B cell (primary cell): ENCODE measurements at regions not wholly inside any gene's neighbourhood (a gene's known extent, or its start where the extent isn't known, plus 50 kb on each side); places are given as distances from the start of the nearest gene placed in this dataset.

Experiments used
- ATAC-seq: fragments of 200-7000 bp; cut with Tn5 transposase; one replicate; pipeline ENCODE4 v1.10.0; 2021; ENCODE audit warnings: low read depth, mild to moderate bottlenecking, moderate number of reproducible peaks, moderate library complexity
- CTCF ChIA-PET: fragments of 350-600 bp; sonication (Branson Sonifier 250); formaldehyde crosslinking; loops from one replicate; lab custom pipeline; 2021; ENCODE audit warnings: antibody characterized with exemption, inconsistent platforms; lab: Charles Lee
- POLR2A ChIA-PET: fragments of 350-600 bp; sonication (Branson Sonifier 250); formaldehyde crosslinking; loops from one replicate; lab custom pipeline; 2021; ENCODE audit warnings: antibody characterized with exemption; lab: Charles Lee
- DNase-seq: peaks from one replicate; pipeline ENCODE4 v3.0.0; 2013
- H2AFZ ChIP-seq: 2 replicates; pipeline ENCODE4 v1.6.1; 2012; ENCODE audit warnings: mild to moderate bottlenecking, low read depth, low read length; ENCODE audit not compliant: insufficient read depth, poor library complexity, severe bottlenecking
- H3K27ac ChIP-seq, 2 donors: 1 replicate in 1 of 2; 2 replicates in 1 of 2; pipeline ENCODE4 v1.5.1; 2012 to 2013; ENCODE audit warnings: low read length in 2 of 2, mild to moderate bottlenecking in 2 of 2, moderate library complexity in 1 of 2
- H3K27me3 ChIP-seq, 4 experiments: fragments of 200-600 bp in 1 of 4; sonication (generic) in 1 of 4; replicated peaks in 1 of 4; 1 replicate in 2 of 4; 2 replicates in 2 of 4; pipeline versions ENCODE4 v1.6.1 to v1.7.0; 2013 to 2016; ENCODE audit warnings: low read length in 3 of 4, mild to moderate bottlenecking in 2 of 4, mixed read lengths in 1 of 4, moderate library complexity in 1 of 4; ENCODE audit not compliant: insufficient read depth in 4 of 4, control insufficient read depth in 3 of 4; ENCODE audit errors: control extremely low read depth in 1 of 4
- H3K36me3 ChIP-seq, 2 experiments: replicated peaks in 1 of 2; 1 replicate in 1 of 2; 2 replicates in 1 of 2; pipeline versions ENCODE4 v1.6.1 to v1.7.1; 2013; ENCODE audit warnings: low read length in 1 of 2; ENCODE audit not compliant: insufficient read depth in 2 of 2, control insufficient read depth in 1 of 2; ENCODE audit errors: control extremely low read depth in 1 of 2, extremely low read depth in 1 of 2
- H3K4me1 ChIP-seq, 2 donors: fragments of 200-600 bp in 1 of 2; sonication (generic) in 1 of 2; 1 replicate in 1 of 2; 2 replicates in 1 of 2; pipeline versions ENCODE4 v1.5.1 to v1.6.1; 2013 to 2017; ENCODE audit warnings: low read length in 2 of 2; ENCODE audit not compliant: control insufficient read depth in 2 of 2, insufficient read depth in 2 of 2
- H3K4me2 ChIP-seq: replicated peaks from 2 replicates; pipeline ENCODE3; 2012; ENCODE audit warnings: mild to moderate bottlenecking, low read depth, low read length; ENCODE audit not compliant: poor library complexity, severe bottlenecking
- H3K4me3 ChIP-seq, 5 experiments: fragments of 200-600 bp in 1 of 5; sonication (generic) in 1 of 5; 1 replicate in 3 of 5; 2 replicates in 2 of 5; pipeline versions ENCODE4 v1.5.1 to v1.7.0; 2011 to 2016; ENCODE audit warnings: low read length in 4 of 5, mild to moderate bottlenecking in 4 of 5, low read depth in 2 of 5, control low read depth in 1 of 5, moderate library complexity in 1 of 5; ENCODE audit not compliant: insufficient read depth in 1 of 5; ENCODE audit errors: control extremely low read depth in 1 of 5, extremely low read depth in 1 of 5
- H3K79me2 ChIP-seq: fragments of 200-600 bp; sonication (generic); one replicate; pipeline ENCODE4 v1.6.0; 2016; ENCODE audit warnings: low read length; ENCODE audit not compliant: control insufficient read depth, insufficient read depth
- H3K9ac ChIP-seq: fragments of 200-600 bp; sonication (generic); 2 replicates; pipeline ENCODE4 v1.6.1; 2017; ENCODE audit warnings: mild to moderate bottlenecking, low read length, moderate library complexity
- H3K9me3 ChIP-seq, 3 donors: one replicate each; pipeline versions ENCODE4 v1.6.1 to v1.7.1; 2013; ENCODE audit warnings: low read length in 2 of 3; ENCODE audit not compliant: control insufficient read depth in 2 of 3, insufficient read depth in 1 of 3; ENCODE audit errors: control extremely low read depth in 1 of 3
- H4K20me1 ChIP-seq: 2 replicates; pipeline ENCODE4 v1.6.0; 2012; ENCODE audit warnings: mild to moderate bottlenecking, low read length; ENCODE audit not compliant: insufficient read depth, control insufficient read depth, poor library complexity, severe bottlenecking
- H3K27ac Mint-ChIP-seq: one replicate; pipeline ENCODE4 v1.8.0; 2021; ENCODE audit warnings: mixed read lengths
- H3K27me3 Mint-ChIP-seq: one replicate; pipeline ENCODE4 v1.8.0; 2021; ENCODE audit warnings: mixed read lengths
- H3K4me1 Mint-ChIP-seq: one replicate; pipeline ENCODE4 v1.8.0; 2021; ENCODE audit warnings: mixed read lengths
- H3K4me3 Mint-ChIP-seq: one replicate; pipeline ENCODE4 v1.8.0; 2021; ENCODE audit warnings: mixed read lengths
- H3K9me3 Mint-ChIP-seq: one replicate; pipeline ENCODE4 v1.8.0; 2022; ENCODE audit warnings: mixed read lengths; ENCODE audit not compliant: insufficient read depth
- CTCF ChIP-seq: fragments of 200-600 bp; IDR thresholded peaks from one replicate; pipeline ENCODE4 v1.8.0; 2022; ENCODE audit warnings: antibody characterized with exemption, mild to moderate bottlenecking
- EZH2 ChIP-seq: IDR thresholded peaks from 2 replicates; pipeline ENCODE4 v1.6.1; 2012; ENCODE audit warnings: borderline replicate concordance, low read depth, mild to moderate bottlenecking, moderate library complexity, low read length; ENCODE audit not compliant: insufficient read depth, poor library complexity, severe bottlenecking
- WGBS: methylation state at CpG from one replicate; pipeline ENCODE4 v1.1.5; 2013; ENCODE audit warnings: missing lambda C conversion rate; ENCODE audit not compliant: insufficient coverage; 5-methylcytosine and 5-hydroxymethylcytosine counted together
- intact Hi-C: fragments of 100-400 bp; cut with micrococcal nuclease; formaldehyde crosslinking; loops from one replicate; pipeline ENCODE4 v1.10.0; 2022

DNA sequence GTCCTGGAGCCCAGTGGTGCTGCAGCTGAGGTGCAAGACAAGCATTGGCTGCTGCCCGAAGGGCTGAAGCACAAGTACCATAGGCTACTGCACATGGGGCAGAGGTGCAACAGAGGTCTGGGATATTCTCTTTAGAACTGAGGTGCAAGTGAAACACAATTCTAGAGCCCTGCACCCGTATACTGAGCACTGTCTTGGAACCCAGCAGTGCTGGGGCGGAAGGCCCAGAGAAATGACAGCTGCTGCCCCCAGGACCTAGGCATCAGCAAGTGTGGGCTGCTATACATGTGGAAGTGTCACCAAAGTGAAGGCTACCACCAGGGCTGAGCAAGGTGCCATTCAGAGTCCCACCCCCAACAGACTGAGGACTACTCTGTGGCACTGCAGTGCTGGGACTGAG is 393.6 kb upstream of the STEAP1 start:
- no peak overlapping the region for H3K27ac Mint-ChIP-seq
- ATAC-seq, result no peak
- no peaks in the 10 kb centered on the region for H3K27me3 Mint-ChIP-seq
- H3K4me1 Mint-ChIP-seq, result no peaks in the 10 kb centered on the region
- H3K4me3 ChIP-seq, result no peak overlapping the region
- H4K20me1 ChIP-seq, result no peaks in the 10 kb centered on the region
- H3K36me3 ChIP-seq, result no peaks in the 10 kb centered on the region
- H3K4me2 ChIP-seq, result no peak overlapping the region
- no peaks in the 10 kb centered on the region for H3K79me2 ChIP-seq
- no peak overlapping the region for H3K4me3 Mint-ChIP-seq
- no peaks in the 10 kb centered on the region for H3K27me3 ChIP-seq
- POLR2A ChIA-PET, result no interaction called here
- no peak overlapping the region for H2AFZ ChIP-seq
- no peak for TF ChIP-seq EZH2
- TF ChIP-seq CTCF, result no peak
- intact Hi-C loops, result no loop called here
- H3K9me3 ChIP-seq, result peaks cover 0 to 13% (median 0%) of the 10 kb centered on the region in 3 donors
- 93% methylated on average over 3 of the region's 3 CpGs for WGBS
- no peaks in the 10 kb centered on the region for H3K9me3 Mint-ChIP-seq
- CTCF ChIA-PET, result no interaction called here
- DNase-seq, result no peak
- no peaks in the 10 kb centered on the region for H3K4me1 ChIP-seq
- no peak overlapping the region for H3K27ac ChIP-seq
- H3K9ac ChIP-seq, result no peak overlapping the region

DNA sequence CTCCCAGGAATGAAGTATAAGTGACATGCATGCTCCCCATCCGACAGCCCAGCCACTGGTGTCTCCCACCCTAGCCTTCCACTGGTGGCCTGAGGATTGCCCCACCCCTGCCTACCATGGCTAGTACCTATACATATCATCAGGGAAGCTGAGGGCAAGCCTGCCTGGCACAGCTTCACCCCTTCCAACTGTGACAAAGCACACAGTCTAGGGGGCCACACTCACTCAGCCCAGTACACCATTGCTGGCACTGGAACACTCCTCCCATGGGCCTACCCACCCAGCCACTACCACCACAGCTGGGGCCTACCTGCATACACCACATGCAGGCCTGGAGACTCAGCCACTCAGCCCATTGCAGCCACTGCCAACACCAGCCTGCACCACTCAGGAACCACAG is 393.1 kb upstream of the STEAP1 start:
- Histone ChIP-seq H3K4me2 (no peak overlapping the region), H3K4me3 (no peak overlapping the region), H2AFZ (no peak overlapping the region), H3K36me3 (no peaks in the 10 kb centered on the region), H3K27ac (no peak overlapping the region), H3K9me3 (peaks cover 0 to 13% (median 0%) of the 10 kb centered on the region in 3 donors), H3K4me1 (no peaks in the 10 kb centered on the region), H4K20me1 (no peaks in the 10 kb centered on the region), H3K79me2 (no peaks in the 10 kb centered on the region), H3K27me3 (no peaks in the 10 kb centered on the region), H3K9ac (no peak overlapping the region)
- Mint-ChIP-seq H3K9me3 (no peaks in the 10 kb centered on the region), H3K27me3 (no peaks in the 10 kb centered on the region), H3K27ac (no peak overlapping the region), H3K4me3 (no peak overlapping the region), H3K4me1 (no peaks in the 10 kb centered on the region)
- ATAC-seq, result no peak
- intact Hi-C loops, result no loop called here
- TF ChIP-seq CTCF, result no peak
- no peak for TF ChIP-seq EZH2
- no peak for DNase-seq
- POLR2A ChIA-PET, result no interaction called here
- WGBS, result 89% methylated on average over 1 of the region's 1 CpG
- CTCF ChIA-PET, result no interaction called here
